H1 (cell line): ENCODE measurements at regions not wholly inside any gene's neighbourhood (a gene's known extent, or its start where the extent isn't known, plus 50 kb on each side); places are given as distances from the start of the nearest gene placed in this dataset.

Source experiments
- CTCF ChIA-PET: fragments of 300-600 bp; sonication (Branson Sonifier 250); formaldehyde crosslinking; loops from one replicate; lab custom pipeline; 2021; ENCODE audit not compliant: partially characterized antibody; lab: Charles Lee
- POLR2A ChIA-PET: fragments of 300-600 bp; sonication (Branson Sonifier 250); formaldehyde crosslinking; loops from one replicate; lab custom pipeline; 2021; ENCODE audit warnings: inconsistent platforms; ENCODE audit not compliant: partially characterized antibody; lab: Charles Lee
- DNase-seq, 2 experiments: peaks; one replicate each; pipeline versions ENCODE4 v3.0.0 to v3.0.0-alpha.2; 2010 to 2022; ENCODE audit warnings: low spot score in 2 of 2, low read depth in 1 of 2, mixed read lengths in 1 of 2
- FAIRE-seq: peaks from 2 replicates; lab custom pipeline; 2011; peaks lifted over from hg19 to GRCh38; lab: Jason Lieb, UNC
- H2AFZ ChIP-seq: 2 replicates; pipeline ENCODE4 v1.8.1; 2012; ENCODE audit warnings: low read length, inconsistent platforms
- H2AK5ac ChIP-seq: 2 replicates; pipeline ENCODE4 v1.6.1; 2013; ENCODE audit warnings: low read depth, low read length
- H2BK120ac ChIP-seq: replicated peaks from 2 replicates; pipeline ENCODE3; 2013; ENCODE audit warnings: low read depth, low read length, inconsistent platforms
- H2BK12ac ChIP-seq: 2 replicates; pipeline ENCODE4 v1.6.1; 2013; ENCODE audit warnings: low read depth, low read length
- H2BK15ac ChIP-seq: 2 replicates; pipeline ENCODE4 v1.6.1; 2013; ENCODE audit warnings: low read length
- H2BK20ac ChIP-seq: 2 replicates; pipeline ENCODE4 v1.6.1; 2013; ENCODE audit warnings: low read length
- H2BK5ac ChIP-seq: 2 replicates; pipeline ENCODE4 v1.6.1; 2013; ENCODE audit warnings: low read depth, low read length
- H3K14ac ChIP-seq: 2 replicates; pipeline ENCODE4 v1.6.1; 2013; ENCODE audit warnings: inconsistent platforms; ENCODE audit not compliant: insufficient read length
- H3K18ac ChIP-seq: 2 replicates; pipeline ENCODE4 v1.6.1; 2013; ENCODE audit warnings: low read length; ENCODE audit errors: extremely low read depth
- H3K23ac ChIP-seq: 2 replicates; pipeline ENCODE4 v1.6.1; 2013; ENCODE audit warnings: inconsistent platforms; ENCODE audit not compliant: insufficient read length
- H3K23me2 ChIP-seq: 2 replicates; pipeline ENCODE4 v1.6.1; 2013; ENCODE audit warnings: low read depth, low read length
- H3K27ac ChIP-seq: 2 replicates; pipeline ENCODE4 v1.6.1; 2011; ENCODE audit warnings: low read depth, low read length, inconsistent platforms
- H3K27me3 ChIP-seq, 4 experiments: replicated peaks in 1 of 4; 1 replicate in 1 of 4; 2 replicates in 3 of 4; pipeline versions ENCODE4 v1.6.1 to v1.8.1; 2011 to 2013; ENCODE audit warnings: low read length in 3 of 4, mild to moderate bottlenecking in 3 of 4, inconsistent platforms in 2 of 4, mixed read lengths in 2 of 4, moderate library complexity in 1 of 4; ENCODE audit not compliant: control insufficient read depth in 3 of 4, insufficient read depth in 3 of 4; ENCODE audit errors: extremely low read depth in 1 of 4
- H3K36me3 ChIP-seq, 4 experiments: 2 replicates each; pipeline versions ENCODE4 v1.6.1 to v1.8.1; 2011 to 2013; ENCODE audit warnings: mild to moderate bottlenecking in 4 of 4, low read length in 3 of 4, moderate library complexity in 2 of 4, control low read depth in 1 of 4, inconsistent platforms in 1 of 4; ENCODE audit not compliant: insufficient read depth in 4 of 4, control insufficient read depth in 2 of 4
- H3K4ac ChIP-seq: replicated peaks from 2 replicates; pipeline ENCODE3; 2013; ENCODE audit warnings: low read length, low read depth, mixed read lengths, inconsistent platforms; ENCODE audit not compliant: insufficient read length
- H3K4me1 ChIP-seq, 4 experiments: replicated peaks in 1 of 4; 1 replicate in 1 of 4; 2 replicates in 3 of 4; pipeline versions ENCODE4 v1.6.1 to v1.8.1; 2011 to 2013; ENCODE audit warnings: low read length in 3 of 4, inconsistent platforms in 2 of 4, mixed read lengths in 1 of 4; ENCODE audit not compliant: insufficient read depth in 4 of 4, control insufficient read depth in 3 of 4
- H3K4me2 ChIP-seq, 2 experiments: 2 replicates each; pipeline versions ENCODE4 v1.6.1 to v1.8.1; 2011 to 2013; ENCODE audit warnings: low read depth in 2 of 2, low read length in 2 of 2, control low read depth in 1 of 2, inconsistent platforms in 1 of 2, mild to moderate bottlenecking in 1 of 2; ENCODE audit not compliant: insufficient read depth in 1 of 2
- H3K4me3 ChIP-seq, 4 experiments: fragments of 200-600, 300-600 bp in 1 of 4; sonication (generic), shearing (Covaris generic), sonication (Bioruptor Twin) in 1 of 4; 2 replicates each; pipeline versions ENCODE4 v1.5.1 to v1.8.1; 2011 to 2016; ENCODE audit warnings: low read length in 4 of 4, low read depth in 3 of 4, control low read depth in 2 of 4, inconsistent platforms in 2 of 4, mild to moderate bottlenecking in 2 of 4, mixed read lengths in 1 of 4, moderate library complexity in 1 of 4; ENCODE audit not compliant: insufficient read depth in 2 of 4; ENCODE audit errors: extremely low read depth in 1 of 4
- H3K56ac ChIP-seq: replicated peaks from 2 replicates; pipeline ENCODE3; 2013; ENCODE audit warnings: low read depth, mild to moderate bottlenecking, mixed read lengths, low read length, inconsistent platforms; ENCODE audit not compliant: insufficient read length
- H3K79me1 ChIP-seq: 2 replicates; pipeline ENCODE4 v1.6.1; 2013; ENCODE audit warnings: low read depth, low read length, control low read depth
- H3K79me2 ChIP-seq, 2 experiments: 2 replicates each; pipeline versions ENCODE4 v1.6.1 to v1.8.1; 2012 to 2013; ENCODE audit warnings: low read length in 2 of 2, mild to moderate bottlenecking in 2 of 2, inconsistent platforms in 1 of 2; ENCODE audit not compliant: insufficient read depth in 2 of 2, control insufficient read depth in 1 of 2
- H3K9ac ChIP-seq, 4 experiments: replicated peaks in 1 of 4; 1 replicate in 1 of 4; 2 replicates in 3 of 4; pipeline versions ENCODE4 v1.6.1 to v1.8.1; 2011 to 2013; ENCODE audit warnings: low read depth in 3 of 4, low read length in 3 of 4, control low read depth in 2 of 4, mild to moderate bottlenecking in 2 of 4, moderate library complexity in 2 of 4, inconsistent platforms in 1 of 4; ENCODE audit errors: extremely low read depth in 1 of 4
- H3K9me3 ChIP-seq, 2 experiments: 2 replicates each; pipeline versions ENCODE4 v1.6.1 to v1.8.1; 2012 to 2013; ENCODE audit warnings: mild to moderate bottlenecking in 2 of 2, moderate library complexity in 2 of 2, control low read depth in 1 of 2, inconsistent platforms in 1 of 2, low read depth in 1 of 2, low read length in 1 of 2, mixed read lengths in 1 of 2; ENCODE audit not compliant: insufficient read depth in 2 of 2
- H4K20me1 ChIP-seq, 2 experiments: replicated peaks in 1 of 2; 2 replicates each; pipeline versions ENCODE3 to v1.8.1; 2011 to 2013; ENCODE audit warnings: inconsistent platforms in 2 of 2, low read length in 2 of 2, mild to moderate bottlenecking in 1 of 2; ENCODE audit not compliant: insufficient read depth in 2 of 2, control insufficient read depth in 1 of 2
- H4K5ac ChIP-seq: 2 replicates; pipeline ENCODE4 v1.6.1; 2013; ENCODE audit warnings: low read length, low read depth, mixed read lengths, inconsistent platforms; ENCODE audit not compliant: insufficient read length
- H4K8ac ChIP-seq: 2 replicates; pipeline ENCODE4 v1.8.0; 2013; ENCODE audit warnings: mild to moderate bottlenecking, moderate library complexity, low read length, inconsistent platforms; ENCODE audit not compliant: insufficient read depth; ENCODE audit errors: extremely low read depth
- H4K91ac ChIP-seq: replicated peaks from 2 replicates; pipeline ENCODE3; 2013; ENCODE audit warnings: low read length, mixed read lengths, inconsistent platforms; ENCODE audit not compliant: insufficient read length
- CBX8 ChIP-seq: fragments of 300-800, 300-1000 bp; sonication (generic); IDR thresholded peaks from 2 replicates; pipeline ENCODE4 v1.7.1; 2016; ENCODE audit warnings: low read depth, low read length, borderline replicate concordance
- CTBP2 ChIP-seq: IDR thresholded peaks from 2 replicates; pipeline ENCODE4 v1.7.0; 2011; ENCODE audit warnings: borderline replicate concordance, mild to moderate bottlenecking, moderate library complexity, mixed read lengths, low read length; ENCODE audit not compliant: insufficient read depth, insufficient read length
- EP300 ChIP-seq, 2 experiments: IDR thresholded peaks; 1 replicate in 1 of 2; 2 replicates in 1 of 2; pipeline ENCODE4 v1.6.1; 2011 to 2012; ENCODE audit warnings: low read depth in 2 of 2, low read length in 2 of 2, mild to moderate bottlenecking in 2 of 2, borderline replicate concordance in 1 of 2, inconsistent platforms in 1 of 2, moderate library complexity in 1 of 2
- MAX ChIP-seq: IDR thresholded peaks from 2 replicates; pipeline ENCODE4 v1.6.1; 2012; ENCODE audit warnings: inconsistent platforms
- WGBS, 2 experiments: shearing (Covaris generic) in 1 of 2; methylation state at CpG; one replicate each; pipeline versions ENCODE4 v1.1.6 to v1.1.7; 2013 to 2015; ENCODE audit warnings: low lambda C conversion rate in 2 of 2, mixed read lengths in 2 of 2, inconsistent platforms in 1 of 2, low coverage in 1 of 2, missing lambda C conversion rate in 1 of 2; ENCODE audit not compliant: insufficient replicate concordance in 2 of 2, insufficient coverage in 1 of 2, insufficient read length in 1 of 2; ENCODE audit errors: extremely low coverage in 1 of 2, missing lambda C conversion rate in 1 of 2; 5-methylcytosine and 5-hydroxymethylcytosine counted together

DNA sequence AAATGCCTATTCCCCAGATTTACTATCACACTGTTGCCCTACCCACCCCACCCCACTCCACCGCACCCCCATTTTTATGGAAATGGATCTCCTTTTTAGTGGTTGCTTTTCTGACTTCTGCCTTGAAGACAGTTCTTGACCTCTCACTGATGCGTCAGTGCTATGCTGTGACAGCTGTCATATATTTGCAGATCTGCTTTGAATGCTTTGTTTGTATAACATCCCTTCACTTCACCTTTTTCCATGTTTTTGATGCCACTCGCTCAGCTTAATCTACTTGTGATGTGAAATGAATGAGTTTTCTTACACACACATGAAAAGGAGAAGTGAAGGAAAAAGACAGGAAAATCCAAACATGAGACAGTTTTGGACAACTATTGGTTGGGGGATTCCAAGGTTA lies 731.0 kb downstream of the SLITRK6 start:
- no peak overlapping the region for H2BK5ac ChIP-seq
- no peak overlapping the region for H4K91ac ChIP-seq
- H3K27ac ChIP-seq, result no peak overlapping the region
- H3K9ac ChIP-seq, result no peak overlapping the region
- H3K79me1 ChIP-seq, result no peaks in the 10 kb centered on the region
- H3K4me3 ChIP-seq, result no peak overlapping the region
- no peak for DNase-seq
- H3K23ac ChIP-seq, result no peak overlapping the region
- no peak overlapping the region for H2BK120ac ChIP-seq
- H3K27me3 ChIP-seq, result no peaks in the 10 kb centered on the region
- H2BK12ac ChIP-seq, result no peak overlapping the region
- H3K4me1 ChIP-seq, result no peaks in the 10 kb centered on the region
- no peak for TF ChIP-seq MAX
- TF ChIP-seq CBX8, result no peak
- TF ChIP-seq CTBP2, result no peak
- no peak for TF ChIP-seq EP300 (IDR thresholded peaks at IDR 0.05; ENCODE audit: borderline replicate concordance in 1 of 2, low read depth in 2 of 2, low read length in 2 of 2)
- H3K23me2 ChIP-seq, result no peaks in the 10 kb centered on the region
- H3K4ac ChIP-seq, result no peak overlapping the region
- H2AK5ac ChIP-seq, result no peak overlapping the region
- no peak overlapping the region for H2AFZ ChIP-seq
- FAIRE-seq, result no peak
- no peak overlapping the region for H3K4me2 ChIP-seq
- no peak overlapping the region for H3K18ac ChIP-seq
- H4K8ac ChIP-seq, result no peak overlapping the region
- no peak overlapping the region for H2BK20ac ChIP-seq
- no peak overlapping the region for H3K14ac ChIP-seq
- CTCF ChIA-PET, result interaction anchor here (0.6 to 1.5 kb wide), 3 partner anchors 14 to 794 kb away, joined by 3 to 4 read pairs (median 3); no protein-coding TSS in a partner anchor
- H3K56ac ChIP-seq, result no peak overlapping the region
- no peaks in the 10 kb centered on the region for H4K20me1 ChIP-seq
- H4K5ac ChIP-seq, result no peak overlapping the region
- 86% methylated on average over 3 of the region's 3 CpGs; no CpG with 5 or more reads in 1 of the 2 experiments for WGBS, 2 experiments
- H3K36me3 ChIP-seq, result no peaks in the 10 kb centered on the region
- H2BK15ac ChIP-seq, result no peak overlapping the region
- no peaks in the 10 kb centered on the region for H3K79me2 ChIP-seq
- POLR2A ChIA-PET, result no interaction called here
- H3K9me3 ChIP-seq, result no peaks in the 10 kb centered on the region
